Activated naive CD4-positive, alpha-beta T cell treated with anti-CD3 and anti-CD28 coated beads, Interleukin-2, amount 50 U/mL, for 16 hours (primary cell): ENCODE measurements at regions not wholly inside any gene's neighbourhood (a gene's known extent, or its start where the extent isn't known, plus 50 kb on each side); places are given as distances from the start of the nearest gene placed in this dataset.
"Not testable (repeated sequence)": the region's sequence is repeated elsewhere in the genome, so short reads cannot be mapped to it uniquely, and the experiment has no call there.

Source experiments
- DNase-seq: peaks from one replicate; pipeline ENCODE4 v3.0.0-alpha.2; 2020

- no peak for DNase-seq
Observed at GRCh38 chr5:28808967-28809810, 1770.8 kb upstream of the CDH9 start.

DNA sequence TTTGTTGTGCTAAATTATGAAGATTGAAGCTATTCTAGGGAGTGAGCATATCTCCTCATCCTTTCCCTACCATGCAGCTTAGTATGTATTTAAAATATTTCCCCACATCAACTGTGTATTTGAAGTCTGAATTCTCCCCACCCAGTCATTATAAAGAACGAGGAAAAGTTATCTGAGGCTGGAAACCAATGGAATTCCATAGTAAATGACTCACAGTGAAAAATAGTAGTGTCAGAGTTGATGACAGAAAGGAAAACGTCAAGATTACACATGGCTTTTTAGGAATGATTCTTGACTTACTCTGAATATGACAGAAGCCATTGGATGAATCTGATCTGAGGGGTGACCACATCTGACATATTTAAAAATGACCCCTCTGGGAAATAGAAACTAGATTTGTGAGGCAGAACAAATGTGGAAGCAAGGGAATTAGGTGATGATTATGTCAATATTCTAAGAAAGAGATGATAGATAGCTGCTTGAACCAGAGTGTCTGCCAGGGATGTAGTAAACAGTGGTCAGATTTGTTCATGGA is 1768.9 kb upstream of the CDH9 start:
- no peak for DNase-seq

- DNase-seq: not testable (repeated sequence)
Observed at GRCh38 chr5:28799035-28799434, 1760.6 kb upstream of the CDH9 start.

DNA sequence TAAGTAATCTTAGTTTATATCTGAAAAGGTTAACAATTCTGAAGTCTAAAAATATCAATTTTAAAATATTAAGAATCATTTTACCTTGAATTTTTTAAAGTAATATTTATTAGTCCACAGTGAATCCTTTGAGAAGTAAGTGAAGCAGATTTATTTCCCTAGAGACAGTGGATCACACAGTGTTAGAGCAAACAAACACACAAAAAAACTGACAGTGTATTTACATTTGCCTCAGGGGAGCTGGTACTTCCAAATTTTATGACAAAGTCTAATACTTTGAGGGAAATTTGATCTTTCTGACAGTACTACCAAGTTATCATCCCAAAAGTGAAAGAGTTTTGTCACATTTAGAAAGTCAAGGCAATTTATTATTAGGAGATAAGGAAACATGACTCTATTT is 1750.6 kb upstream of the CDH9 start:
- no peak for DNase-seq

- DNase-seq: no peak
Observed at GRCh38 chr5:28780083-28780692, 1741.8 kb upstream of the CDH9 start.

DNA sequence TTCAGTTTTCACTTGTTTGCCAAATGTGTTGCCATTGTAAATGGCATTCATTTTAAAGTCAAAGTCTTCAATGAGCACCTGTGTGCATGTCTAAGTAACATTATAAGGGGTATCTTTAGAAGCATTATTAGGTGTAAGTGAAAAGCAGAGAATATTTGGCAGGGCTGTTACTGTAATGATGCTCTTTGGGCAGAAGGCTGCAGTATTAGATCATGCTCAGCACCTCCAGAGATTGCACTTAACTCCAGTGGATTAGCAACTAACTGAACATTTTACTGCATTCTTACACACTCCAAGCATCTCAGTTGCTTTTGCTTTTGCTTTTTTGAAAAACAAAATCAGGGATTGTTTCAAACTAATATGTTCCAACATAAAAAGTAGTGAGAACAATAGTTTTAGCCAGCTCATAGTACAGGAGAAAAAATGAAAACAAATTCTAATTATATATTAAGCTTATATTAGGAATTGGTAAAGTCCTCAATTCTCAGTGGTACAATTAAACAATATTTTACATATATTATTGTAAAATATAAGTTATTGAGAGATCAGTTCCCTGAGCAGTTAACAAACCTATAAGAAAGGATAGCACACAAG is 1740.9 kb upstream of the CDH9 start:
- DNase-seq: no peak

DNA sequence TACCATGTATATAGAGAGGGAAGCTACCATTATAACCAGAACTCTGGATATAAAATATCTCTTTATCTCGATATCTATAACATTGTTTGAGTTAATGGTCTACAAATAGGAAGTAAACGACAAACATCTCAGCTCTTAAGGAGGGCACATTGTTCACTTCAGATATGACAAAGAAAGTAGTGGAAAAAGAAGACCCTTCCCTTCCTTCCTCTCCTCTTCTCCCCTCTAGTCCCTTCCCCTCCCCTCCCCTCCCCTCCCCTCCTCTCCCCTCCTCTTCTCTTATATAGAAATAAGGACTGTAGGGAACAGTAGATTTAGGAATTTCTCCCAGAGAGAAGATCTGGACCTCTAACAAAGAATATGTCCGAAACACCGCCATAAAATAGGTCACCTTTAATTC is 1731.9 kb upstream of the CDH9 start:
- DNase-seq: no peak

GRCh38 chr5:28766565-28767158 is 1728.3 kb upstream of the CDH9 start:
- DNase-seq: no peak

GRCh38 chr5:28751396-28751795 is 1713.0 kb upstream of the CDH9 start:
- no peak for DNase-seq

DNA sequence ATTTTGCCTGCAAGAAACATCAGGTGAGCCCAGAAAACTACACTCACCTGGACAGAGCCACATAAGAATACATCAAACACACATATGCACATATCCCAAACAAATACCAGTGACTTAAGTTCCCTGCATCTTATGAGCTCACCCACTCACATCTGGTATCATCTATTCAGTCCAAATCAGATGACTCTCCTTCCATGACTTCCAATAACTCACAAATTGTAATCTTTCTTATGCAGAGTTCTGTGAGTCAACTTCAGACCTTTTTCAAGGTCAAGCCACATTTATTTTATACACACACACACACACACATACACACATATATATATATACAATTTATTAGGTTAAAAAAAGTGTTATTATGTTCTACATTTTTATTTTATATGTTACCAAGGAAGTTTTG is 1711.9 kb upstream of the CDH9 start:
- no peak for DNase-seq

DNA sequence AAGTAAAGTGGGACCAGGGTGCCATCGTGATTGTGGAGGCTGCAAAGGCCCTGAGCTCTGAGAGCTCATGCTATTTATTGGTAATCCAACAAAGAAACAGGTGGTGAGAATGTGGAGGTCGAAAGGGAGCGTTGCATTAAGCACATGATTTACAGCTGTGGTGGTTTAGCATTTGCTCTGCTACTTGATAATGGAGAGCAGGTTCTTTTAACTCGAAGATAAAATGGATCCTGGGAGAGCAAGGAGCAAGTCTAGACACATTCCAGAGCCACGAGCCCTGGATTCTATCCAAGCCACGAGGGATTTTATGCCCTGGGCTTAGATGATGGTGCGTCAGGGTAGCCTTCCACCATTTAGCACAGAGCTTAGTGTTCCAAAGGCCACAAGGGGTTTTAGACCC is 1710.1 kb upstream of the CDH9 start:
- no peak for DNase-seq

DNA sequence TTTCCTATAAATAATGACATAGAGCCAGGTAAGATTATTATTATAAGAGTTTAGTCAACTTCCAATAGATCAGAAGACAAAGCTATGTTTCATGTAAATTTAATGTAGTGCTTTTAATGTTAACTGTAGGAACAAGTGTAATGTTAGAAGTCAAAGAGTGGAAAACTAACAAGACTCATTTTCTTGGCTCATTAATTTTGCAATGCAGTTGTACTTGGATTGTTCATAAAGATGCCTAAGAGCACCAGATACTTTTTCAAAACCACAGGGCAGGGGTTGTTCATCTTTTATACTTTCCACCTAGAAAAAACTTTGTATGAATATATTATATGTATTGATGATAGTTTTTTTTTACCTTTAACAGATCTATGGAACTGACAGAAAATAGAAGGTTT is 1705.3 kb upstream of the CDH9 start:
- DNase-seq: no peak

- no peak for DNase-seq
Observed at GRCh38 chr5:28743025-28743715, 1704.8 kb upstream of the CDH9 start.

DNA sequence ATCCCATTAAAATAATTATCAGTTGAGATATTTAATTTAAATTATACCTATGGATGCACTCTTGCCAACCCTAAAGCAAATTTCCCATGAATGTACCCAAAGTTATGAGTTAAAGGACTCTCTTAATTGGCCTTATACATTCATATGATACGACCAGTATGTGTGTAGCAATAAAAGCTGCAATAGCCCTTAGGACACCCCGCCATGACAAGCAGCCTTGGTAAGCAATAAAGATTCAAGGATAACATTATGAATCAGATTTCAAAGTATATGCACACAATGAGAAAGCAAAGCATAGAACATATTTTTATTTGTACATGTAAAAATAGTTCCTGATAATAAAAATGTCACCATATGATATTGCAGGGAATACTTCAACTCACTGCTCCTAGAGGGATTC is 1699.3 kb upstream of the CDH9 start:
- no peak for DNase-seq

DNA sequence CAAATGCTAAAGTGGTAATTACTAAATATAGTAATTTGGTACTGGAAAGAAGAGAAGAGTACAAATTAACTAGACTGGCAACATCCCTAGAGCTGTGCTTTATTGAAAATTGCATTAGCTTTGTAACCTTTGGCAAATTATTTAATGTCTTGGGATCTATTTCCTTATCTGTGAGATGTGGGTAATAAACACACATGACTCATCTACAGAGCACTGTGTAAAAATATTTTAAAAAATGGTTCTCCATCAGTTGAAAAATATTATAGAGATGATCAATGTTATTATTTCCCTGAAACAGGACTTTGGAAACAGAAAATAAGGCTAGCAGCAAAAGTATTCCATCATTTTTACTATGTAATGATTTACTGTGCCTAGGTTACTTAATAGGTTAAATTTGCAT is 1698.8 kb upstream of the CDH9 start:
- DNase-seq: no peak

GRCh38 chr5:28734396-28734795 is 1696.0 kb upstream of the CDH9 start:
- no peak for DNase-seq

DNA sequence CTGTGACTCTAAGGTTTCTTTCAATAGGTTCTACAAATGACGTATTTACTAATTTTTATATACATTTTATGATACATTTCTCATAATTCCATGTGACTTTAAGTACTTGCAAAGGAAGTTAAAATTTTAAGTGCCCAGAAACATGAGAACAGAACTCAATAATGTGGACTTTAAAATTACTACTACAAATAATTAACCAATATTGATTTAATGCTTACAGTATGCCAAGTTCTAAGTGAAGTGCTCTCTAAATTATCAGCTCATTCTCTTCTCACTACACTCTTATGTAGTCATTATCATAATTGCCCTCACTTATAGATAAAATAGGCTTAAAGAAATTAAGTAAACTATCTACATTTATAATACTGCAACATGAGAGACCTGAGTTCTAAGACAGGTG is 1690.7 kb upstream of the CDH9 start:
- no peak for DNase-seq

GRCh38 chr5:28726815-28727214 is 1688.4 kb upstream of the CDH9 start:
- no peak for DNase-seq

DNA sequence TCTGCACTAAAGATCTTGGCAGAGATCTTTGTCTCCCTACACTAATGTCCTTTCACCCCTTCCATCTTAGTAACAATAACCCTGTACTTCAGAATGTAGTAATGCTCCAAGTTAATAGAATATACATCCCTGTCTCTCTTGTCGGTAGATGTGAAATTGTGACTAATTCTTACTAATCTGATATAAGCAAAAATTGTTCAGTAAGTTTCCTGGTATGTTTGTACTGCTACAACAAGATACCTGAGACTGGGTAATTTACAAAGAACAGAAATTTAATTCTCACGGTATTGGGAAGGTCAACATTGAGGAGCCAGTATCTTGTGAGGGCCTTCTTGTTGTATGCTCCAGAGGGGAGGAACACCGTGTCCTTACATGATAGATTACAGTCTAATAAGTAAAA is 1686.6 kb upstream of the CDH9 start:
- no peak for DNase-seq

DNA sequence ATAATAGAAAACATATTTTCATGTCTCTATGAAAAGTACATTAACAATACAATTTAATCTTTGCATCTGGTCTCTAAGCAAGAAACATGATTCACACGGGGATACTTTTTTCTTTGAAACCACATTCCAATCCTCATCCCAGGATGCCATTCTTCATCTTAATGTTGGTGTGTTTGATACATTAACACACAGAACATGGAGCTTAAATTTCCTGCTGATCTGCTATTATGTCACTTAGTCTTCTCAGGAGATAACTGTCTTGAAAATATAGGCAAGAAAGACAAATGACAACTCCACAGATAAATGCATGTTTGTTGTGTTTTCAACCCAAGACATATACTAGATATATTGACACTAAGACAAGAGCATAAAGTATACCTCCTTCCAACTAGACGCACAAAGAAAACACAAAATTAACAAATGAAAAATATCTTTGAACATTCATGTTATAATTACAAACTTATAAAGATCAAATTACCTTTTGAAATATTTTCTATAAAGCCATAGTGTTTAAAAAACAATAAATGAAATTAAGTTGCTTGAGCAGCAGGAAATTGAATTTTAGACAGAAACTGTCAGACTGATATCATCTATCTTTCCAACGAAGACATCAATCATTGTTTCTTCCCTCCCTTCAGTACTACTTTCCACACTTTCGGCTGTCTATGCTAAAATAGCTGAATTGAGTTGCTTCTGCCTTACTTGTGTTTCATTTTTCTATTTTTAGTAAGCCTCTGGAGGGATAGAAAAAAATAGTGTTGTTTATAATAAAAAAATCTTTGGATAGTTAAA is 1676.7 kb upstream of the CDH9 start:
- DNase-seq: no peak

- DNase-seq: no peak
Observed at GRCh38 chr5:28710360-28710759, 1672.0 kb upstream of the CDH9 start.

DNA sequence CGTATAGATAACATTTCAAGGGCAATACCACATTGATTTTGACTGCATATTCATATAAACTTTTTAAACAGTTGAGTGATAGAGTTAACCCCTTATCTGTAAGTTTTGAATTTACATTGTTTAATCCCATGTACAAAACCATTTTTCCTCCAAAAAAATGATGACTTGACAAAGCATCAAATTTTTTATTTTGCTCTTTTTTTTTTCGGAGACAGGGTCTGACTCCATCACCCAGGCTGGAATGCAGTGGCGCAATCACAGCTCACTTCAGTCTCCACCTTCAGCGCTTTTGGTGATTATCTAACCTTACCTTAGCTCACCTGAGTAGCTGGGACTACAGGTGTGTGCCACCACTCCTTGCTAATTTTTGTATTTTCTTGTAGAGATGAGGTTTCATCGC is 1670.1 kb upstream of the CDH9 start:
- DNase-seq: no peak
